AG04449 (cell line): ENCODE measurements at regions not wholly inside any gene's neighbourhood (a gene's known extent, or its start where the extent isn't known, plus 50 kb on each side); places are given as distances from the start of the nearest gene placed in this dataset.

Source experiments
- CTCF ChIA-PET: fragments of 350-600 bp; formaldehyde crosslinking; extraction: SDS; loops from one replicate; lab custom pipeline; 2021; ENCODE audit warnings: antibody characterized with exemption; lab: Yijun Ruan, JAX
- POLR2A ChIA-PET: fragments of 400-600, 350-600 bp; formaldehyde crosslinking; extraction: SDS; loops from one replicate; lab custom pipeline; 2020; ENCODE audit warnings: antibody characterized with exemption, inconsistent platforms; lab: Yijun Ruan, JAX
- DNase-seq: peaks from one replicate; pipeline ENCODE4 v3.0.0-alpha.2; 2010; ENCODE audit warnings: low read depth, low spot score
- H3K4me3 ChIP-seq: 2 replicates; pipeline ENCODE4 v1.5.1; 2011; ENCODE audit warnings: low read depth, mild to moderate bottlenecking, control low read depth, low read length
- CTCF ChIP-seq: IDR thresholded peaks from one replicate; pipeline ENCODE4 v1.5.1; 2011; ENCODE audit warnings: mild to moderate bottlenecking, moderate library complexity, low read length, control low read depth, inconsistent platforms; ENCODE audit not compliant: insufficient read depth; ENCODE audit errors: missing control alignments

- DNase-seq = no peak
- no peak overlapping the region for H3K4me3 ChIP-seq
- peak; percentile 73 for TF ChIP-seq CTCF
- ChIA-PET CTCF (interaction anchor here (0.6 to 11.6 kb wide), 55 partner anchors 9 to 1523 kb away, joined by 3 to 257 read pairs (median 4); partner anchors contain the start of gene PUM3), POLR2A (interaction anchor here (0.7 kb wide), 1 partner anchor 283 kb away, joined by 3 read pairs; no protein-coding TSS in a partner anchor)
Observed at GRCh38 chr9:4366591-4367330, 66.9 kb upstream of the GLIS3 start.

- no peak for TF ChIP-seq CTCF
- DNase-seq = no peak
- no peak overlapping the region for H3K4me3 ChIP-seq
- CTCF ChIA-PET = interaction anchor here (1.0 to 11.6 kb wide), 10 partner anchors 11 to 1507 kb away, joined by 3 to 257 read pairs (median 24); partner anchors contain the start of gene GLIS3
- POLR2A ChIA-PET = no interaction called here
Observed at GRCh38 chr9:4365055-4365454, 65.2 kb upstream of the GLIS3 start.

- TF ChIP-seq CTCF = no peak
Observed at GRCh38 chr9:4362281-4362680, 62.4 kb upstream of the GLIS3 start.

DNA sequence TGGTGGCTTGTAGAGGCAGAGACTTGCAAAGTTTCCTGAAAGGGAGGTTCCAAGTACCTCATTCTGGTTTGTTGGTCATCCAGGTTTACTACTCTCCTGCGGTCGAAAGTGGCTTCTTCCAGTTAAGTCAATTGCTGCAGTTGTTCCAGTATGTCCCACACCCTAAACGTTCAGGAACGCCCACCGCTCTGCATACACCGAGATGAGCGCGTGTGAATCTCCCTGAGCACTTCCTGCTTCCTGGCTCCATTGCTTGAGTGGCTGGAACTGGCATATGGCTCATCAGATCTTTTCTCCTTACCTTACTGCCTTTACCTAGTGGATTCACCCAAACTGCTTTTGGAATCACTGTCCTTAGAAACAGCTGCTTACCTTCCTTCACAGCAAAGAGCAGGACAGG, 59.1 kb upstream of the GLIS3 start:
- TF ChIP-seq CTCF = no peak
- DNase-seq = no peak
- CTCF ChIA-PET = no interaction called here
- POLR2A ChIA-PET = no interaction called here
- no peak overlapping the region for H3K4me3 ChIP-seq

More at GRCh38 chr9:4362281-4362680, 62.4 kb upstream of the GLIS3 start:
- POLR2A ChIA-PET = no interaction called here
- DNase-seq = no peak
- CTCF ChIA-PET = interaction anchor here (1.1 to 2.1 kb wide), 5 partner anchors 24 to 48 kb away, joined by 4 to 8 read pairs (median 5); no protein-coding TSS in a partner anchor
- no peak overlapping the region for H3K4me3 ChIP-seq

DNA sequence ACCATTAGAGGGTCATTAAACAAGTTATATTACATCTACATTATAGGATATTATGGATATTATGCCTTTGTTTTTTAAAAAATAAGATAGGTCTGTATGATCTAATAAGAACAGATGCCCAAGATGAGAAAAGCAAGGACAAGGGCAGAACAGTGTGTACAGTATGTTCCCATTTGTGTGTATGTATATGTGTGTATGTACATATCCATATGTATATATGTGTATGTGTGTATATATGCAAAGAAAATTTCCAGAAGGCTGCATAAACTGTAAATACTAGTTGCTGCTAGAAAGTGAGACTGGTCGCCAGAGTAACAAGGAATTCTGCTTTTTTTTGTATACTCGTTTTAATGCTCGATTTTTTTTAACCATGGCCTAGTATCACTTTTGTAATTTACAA, 58.1 kb upstream of the GLIS3 start:
- CTCF ChIA-PET = interaction anchor here (1.0 kb wide), 1 partner anchor 43 kb away, joined by 3 read pairs; no protein-coding TSS in a partner anchor
- no peak for TF ChIP-seq CTCF

GRCh38 chr9:4356306-4356705, 56.4 kb upstream of the GLIS3 start:
- ChIA-PET CTCF (interaction anchor here (1.1 to 7.3 kb wide), 5 partner anchors 11 to 708 kb away, joined by 3 to 55 read pairs (median 3); no protein-coding TSS in a partner anchor), POLR2A (no interaction called here)
- DNase-seq = no peak
- no peak for TF ChIP-seq CTCF
- H3K4me3 ChIP-seq = no peak overlapping the region

More for the DNA sequence above, 58.1 kb upstream of the GLIS3 start:
- DNase-seq = no peak
- POLR2A ChIA-PET = no interaction called here
- H3K4me3 ChIP-seq = no peak overlapping the region
